GM10266 (cell line): ENCODE measurements at regions not wholly inside any gene's neighbourhood (a gene's known extent, or its start where the extent isn't known, plus 50 kb on each side); places are given as distances from the start of the nearest gene placed in this dataset.

Experiments
- DNase-seq: peaks from one replicate; pipeline ENCODE4 v3.0.0; 2012; ENCODE audit errors: extremely low spot score
- TF ChIP-seq, protein P1 (sequence below): IDR thresholded peaks from 2 replicates; pipeline ENCODE4 v1.5.1; 2012; ENCODE audit warnings: mild to moderate bottlenecking, low read depth; ENCODE audit not compliant: control insufficient read depth, insufficient read depth; ENCODE audit errors: missing control alignments

DNA sequence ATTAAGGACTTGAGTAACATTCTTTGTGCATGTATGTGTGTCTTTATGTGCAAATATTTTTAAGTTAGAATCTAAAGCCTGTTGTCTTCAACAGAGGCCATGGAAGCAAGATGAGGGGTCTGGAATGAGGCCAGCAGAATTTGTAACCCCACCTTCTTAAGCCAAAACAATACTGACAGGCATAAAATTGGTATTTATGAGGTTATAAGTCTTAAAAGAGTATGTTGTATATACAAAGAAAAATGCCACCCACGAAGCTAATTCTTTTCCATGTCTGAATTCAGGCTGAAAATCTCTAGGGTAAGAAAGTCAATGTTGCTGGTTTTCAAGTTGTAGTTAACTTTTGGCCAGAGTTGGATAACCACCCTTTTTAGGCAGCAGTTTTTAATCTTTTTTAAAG lies 86.2 kb upstream of the TMTC1 start:
- TF ChIP-seq, protein P1, sequence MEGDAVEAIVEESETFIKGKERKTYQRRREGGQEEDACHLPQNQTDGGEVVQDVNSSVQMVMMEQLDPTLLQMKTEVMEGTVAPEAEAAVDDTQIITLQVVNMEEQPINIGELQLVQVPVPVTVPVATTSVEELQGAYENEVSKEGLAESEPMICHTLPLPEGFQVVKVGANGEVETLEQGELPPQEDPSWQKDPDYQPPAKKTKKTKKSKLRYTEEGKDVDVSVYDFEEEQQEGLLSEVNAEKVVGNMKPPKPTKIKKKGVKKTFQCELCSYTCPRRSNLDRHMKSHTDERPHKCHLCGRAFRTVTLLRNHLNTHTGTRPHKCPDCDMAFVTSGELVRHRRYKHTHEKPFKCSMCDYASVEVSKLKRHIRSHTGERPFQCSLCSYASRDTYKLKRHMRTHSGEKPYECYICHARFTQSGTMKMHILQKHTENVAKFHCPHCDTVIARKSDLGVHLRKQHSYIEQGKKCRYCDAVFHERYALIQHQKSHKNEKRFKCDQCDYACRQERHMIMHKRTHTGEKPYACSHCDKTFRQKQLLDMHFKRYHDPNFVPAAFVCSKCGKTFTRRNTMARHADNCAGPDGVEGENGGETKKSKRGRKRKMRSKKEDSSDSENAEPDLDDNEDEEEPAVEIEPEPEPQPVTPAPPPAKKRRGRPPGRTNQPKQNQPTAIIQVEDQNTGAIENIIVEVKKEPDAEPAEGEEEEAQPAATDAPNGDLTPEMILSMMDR: no peak
- DNase-seq: no peak

DNA sequence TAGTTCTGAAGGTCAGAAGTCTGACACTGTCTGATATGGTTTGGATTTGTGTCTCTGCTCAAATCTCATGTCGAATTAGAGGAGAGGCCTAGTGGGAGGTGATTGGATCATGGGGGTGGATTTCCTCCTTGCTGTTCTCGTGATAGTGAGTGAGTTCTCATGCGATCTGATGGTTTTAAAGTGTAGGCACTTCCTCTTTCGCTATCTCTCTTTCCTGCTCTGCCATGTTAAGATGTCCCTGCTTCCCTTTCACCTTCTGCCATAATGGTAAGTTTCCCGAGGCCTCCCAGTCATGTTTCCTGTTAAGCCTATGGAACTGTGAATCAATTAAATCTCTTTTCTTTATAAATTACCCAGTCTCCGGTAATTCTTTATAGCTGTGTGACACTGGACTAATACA lies 84.1 kb upstream of the TMTC1 start:
- TF ChIP-seq, protein P1: no peak
- no peak for DNase-seq

DNA sequence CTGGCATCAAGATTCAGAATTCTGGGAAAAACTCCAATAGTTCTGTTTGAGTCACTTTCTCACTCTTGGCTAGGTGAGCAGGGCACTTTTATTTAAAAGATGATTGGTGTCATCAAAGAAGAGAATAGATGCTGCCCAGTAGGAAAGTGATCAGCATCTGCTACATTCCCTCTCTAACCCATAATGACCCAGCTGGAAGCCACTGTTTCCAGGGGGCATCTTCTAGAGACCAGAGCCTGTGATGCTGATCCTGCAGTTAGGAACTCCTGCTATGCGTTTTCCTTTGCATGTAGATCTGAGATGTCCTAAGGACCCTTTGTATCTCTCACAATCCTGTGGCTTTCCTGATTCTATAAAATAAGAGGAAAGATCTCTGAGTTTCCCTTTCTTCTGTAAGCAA lies 79.9 kb upstream of the TMTC1 start:
- TF ChIP-seq, protein P1: no peak
- no peak for DNase-seq

DNA sequence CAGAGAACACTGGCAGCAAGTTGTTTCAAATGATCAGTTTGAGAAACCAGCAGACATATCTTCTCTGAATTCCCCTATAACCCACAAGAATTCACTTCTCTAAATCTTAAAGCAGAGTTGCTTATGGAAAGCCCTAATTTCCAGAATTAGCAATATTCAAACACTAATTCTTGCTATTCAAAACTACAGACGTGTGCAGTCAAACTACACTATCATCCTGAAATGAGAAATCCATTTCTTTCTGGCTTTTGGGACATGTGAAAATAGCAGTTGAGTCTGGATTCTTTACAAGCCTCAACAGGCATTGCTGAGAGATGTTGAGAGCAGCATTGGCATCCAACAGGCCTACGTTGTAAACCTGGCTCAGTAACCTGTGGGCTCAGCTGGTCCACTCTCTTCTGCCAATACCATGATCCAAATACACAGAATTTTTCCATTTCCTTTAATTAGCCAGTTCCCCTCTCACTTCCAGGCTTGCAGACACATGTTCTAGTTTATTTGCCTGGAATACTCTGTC lies 74.6 kb upstream of the TMTC1 start:
- no peak for DNase-seq
- TF ChIP-seq, protein P1: no peak

DNA sequence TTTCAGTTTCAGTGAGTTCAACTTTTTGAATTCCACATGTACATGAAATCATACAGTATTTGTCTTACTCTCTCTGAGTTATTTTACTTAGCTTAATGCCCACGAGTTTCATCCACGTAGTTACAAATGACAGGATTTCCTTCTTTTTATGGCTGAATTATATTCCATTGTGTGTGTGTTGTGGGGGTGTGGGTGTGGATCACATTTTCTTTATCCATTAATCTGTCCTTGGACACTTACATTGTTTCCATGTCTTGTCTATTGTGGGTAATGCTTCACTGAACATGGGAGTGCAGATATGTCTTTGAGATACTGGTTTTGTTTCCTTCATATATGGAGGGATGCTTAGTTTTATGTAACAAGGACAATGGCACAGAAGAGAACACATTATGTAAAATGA lies 63.5 kb upstream of the TMTC1 start:
- TF ChIP-seq, protein P1: no peak

DNA sequence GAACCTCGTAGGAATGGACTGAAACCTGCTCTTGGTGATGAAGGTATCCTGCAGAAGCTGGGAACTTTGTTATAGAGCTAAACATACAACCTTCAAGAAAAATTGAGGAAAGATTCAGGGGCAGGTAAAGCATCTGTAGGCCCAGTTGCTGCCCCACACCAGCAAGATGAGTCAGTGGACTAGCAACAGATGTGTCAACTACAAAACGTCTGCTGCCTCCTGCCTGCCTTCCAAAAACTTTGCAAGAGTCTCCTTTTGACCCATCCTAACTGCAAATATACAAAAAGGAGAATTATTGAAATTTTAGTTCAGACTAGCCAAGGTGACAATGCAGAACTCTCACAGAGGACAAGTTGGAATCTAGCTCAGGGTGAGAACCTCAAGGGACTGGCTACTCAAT lies 60.9 kb upstream of the TMTC1 start:
- DNase-seq: no peak
- TF ChIP-seq, protein P1: no peak

More for the DNA sequence above, 63.5 kb upstream of the TMTC1 start:
- no peak for DNase-seq

DNA sequence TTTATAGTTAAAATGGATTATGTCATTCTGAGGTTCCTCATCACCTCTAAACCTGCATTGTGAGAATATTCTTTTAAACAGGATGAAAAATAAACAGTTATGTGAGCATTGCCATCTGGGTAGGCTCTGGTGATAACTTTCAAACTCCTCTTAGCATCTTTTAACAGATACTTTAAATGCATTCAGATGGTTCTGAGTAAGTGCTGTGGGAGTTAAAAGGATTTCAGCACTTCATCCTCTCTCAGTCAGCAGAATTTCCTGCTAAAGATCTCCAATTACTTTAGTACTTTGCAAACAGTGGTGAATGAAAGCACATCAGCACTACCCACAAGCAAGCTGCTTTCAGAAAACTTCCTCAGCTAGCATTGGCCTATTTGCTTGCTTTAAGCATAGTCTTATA lies 59.3 kb upstream of the TMTC1 start:
- TF ChIP-seq, protein P1: no peak
- DNase-seq: no peak
